ENCODE measurements at regions not wholly inside any gene's neighbourhood (a gene's known extent, or its start where the extent isn't known, plus 50 kb on each side); places are given as distances from the start of the nearest gene placed in this dataset.

GRCh38 chr16:24440306-24440705, 99.1 kb upstream of the RBBP6 start:
- POLR2A ChIA-PET: no interaction called here

GRCh38 chr16:24442631-24443030, 96.7 kb upstream of the RBBP6 start:
- H3K4me3 ChIP-seq (ENCODE audit: control extremely low read depth in 1 of 5, extremely low read depth in 1 of 5, insufficient read depth in 1 of 5, low read depth in 2 of 5, low read length in 4 of 5): no peak overlapping the region
- H3K27me3 Mint-ChIP-seq: peaks cover 27% of the 10 kb centered on the region
- no peaks in the 10 kb centered on the region for H3K36me3 ChIP-seq (replicated peaks in 1 of 2; ENCODE audit: control extremely low read depth in 1 of 2, control insufficient read depth in 1 of 2, extremely low read depth in 1 of 2, insufficient read depth in 2 of 2, low read length in 1 of 2)
- no peak overlapping the region for H3K9ac ChIP-seq (ENCODE audit: low read length)
- H3K79me2 ChIP-seq (ENCODE audit: control insufficient read depth, insufficient read depth, low read length): no peaks in the 10 kb centered on the region
- DNase-seq (no peak), ATAC-seq (ENCODE audit: low read depth) (no peak)
- H3K27me3 ChIP-seq (replicated peaks in 1 of 4; ENCODE audit: control extremely low read depth in 1 of 4, control insufficient read depth in 3 of 4, insufficient read depth in 4 of 4, low read length in 3 of 4): peaks cover 0 to 4% (median 1%) of the 10 kb centered on the region in 4 experiments
- intact Hi-C loops (cut with micrococcal nuclease): no loop called here
- H4K20me1 ChIP-seq (ENCODE audit: control insufficient read depth, insufficient read depth, low read length, poor library complexity, severe bottlenecking): no peaks in the 10 kb centered on the region
- POLR2A ChIA-PET: no interaction called here
- H2AFZ ChIP-seq (ENCODE audit: insufficient read depth, low read depth, low read length, poor library complexity, severe bottlenecking): no peak overlapping the region
- no peak for TF ChIP-seq EZH2 (IDR thresholded peaks at IDR 0.05; ENCODE audit: borderline replicate concordance, insufficient read depth, low read depth, low read length, poor library complexity, severe bottlenecking)
- TF ChIP-seq CTCF (IDR thresholded peaks at IDR 0.05): no peak
- H3K9me3 ChIP-seq (ENCODE audit: control extremely low read depth in 1 of 3, control insufficient read depth in 2 of 3, insufficient read depth in 1 of 3, low read length in 2 of 3): no peaks in the 10 kb centered on the region
- CTCF ChIA-PET: no interaction called here
- no peak overlapping the region for H3K27ac ChIP-seq (ENCODE audit: low read length in 2 of 2)
- WGBS (ENCODE audit: insufficient coverage): 90% methylated on average over 5 of the region's 5 CpGs
- H3K9me3 Mint-ChIP-seq (ENCODE audit: insufficient read depth): no peaks in the 10 kb centered on the region
- H3K4me3 Mint-ChIP-seq: no peak overlapping the region
- H3K4me2 ChIP-seq (replicated peaks; ENCODE audit: low read depth, low read length, poor library complexity, severe bottlenecking): no peak overlapping the region
- no peak overlapping the region for H3K27ac Mint-ChIP-seq
- H3K4me1 ChIP-seq (ENCODE audit: control insufficient read depth in 2 of 2, insufficient read depth in 2 of 2, low read length in 2 of 2): no peaks in the 10 kb centered on the region
- no peaks in the 10 kb centered on the region for H3K4me1 Mint-ChIP-seq

More at GRCh38 chr16:24440306-24440705, 99.1 kb upstream of the RBBP6 start:
- Histone ChIP-seq H3K27ac (ENCODE audit: low read length in 2 of 2) (no peak overlapping the region), H3K9ac (ENCODE audit: low read length) (no peak overlapping the region), H2AFZ (ENCODE audit: insufficient read depth, low read depth, low read length, poor library complexity, severe bottlenecking) (no peak overlapping the region), H3K4me3 (ENCODE audit: control extremely low read depth in 1 of 5, extremely low read depth in 1 of 5, insufficient read depth in 1 of 5, low read depth in 2 of 5, low read length in 4 of 5) (no peak overlapping the region), H3K36me3 (replicated peaks in 1 of 2; ENCODE audit: control extremely low read depth in 1 of 2, control insufficient read depth in 1 of 2, extremely low read depth in 1 of 2, insufficient read depth in 2 of 2, low read length in 1 of 2) (no peaks in the 10 kb centered on the region), H4K20me1 (ENCODE audit: control insufficient read depth, insufficient read depth, low read length, poor library complexity, severe bottlenecking) (no peaks in the 10 kb centered on the region), H3K9me3 (ENCODE audit: control extremely low read depth in 1 of 3, control insufficient read depth in 2 of 3, insufficient read depth in 1 of 3, low read length in 2 of 3) (no peaks in the 10 kb centered on the region), H3K79me2 (ENCODE audit: control insufficient read depth, insufficient read depth, low read length) (no peaks in the 10 kb centered on the region), H3K4me1 (ENCODE audit: control insufficient read depth in 2 of 2, insufficient read depth in 2 of 2, low read length in 2 of 2) (no peaks in the 10 kb centered on the region), H3K4me2 (replicated peaks; ENCODE audit: low read depth, low read length, poor library complexity, severe bottlenecking) (no peak overlapping the region), H3K27me3 (replicated peaks in 1 of 4; ENCODE audit: control extremely low read depth in 1 of 4, control insufficient read depth in 3 of 4, insufficient read depth in 4 of 4, low read length in 3 of 4) (peaks cover 0 to 4% (median 1%) of the 10 kb centered on the region in 4 experiments)
- Mint-ChIP-seq H3K27me3 (peaks cover 29% of the 10 kb centered on the region), H3K27ac (no peak overlapping the region), H3K9me3 (ENCODE audit: insufficient read depth) (no peaks in the 10 kb centered on the region), H3K4me1 (no peaks in the 10 kb centered on the region), H3K4me3 (no peak overlapping the region)
- TF ChIP-seq EZH2 (IDR thresholded peaks at IDR 0.05; ENCODE audit: borderline replicate concordance, insufficient read depth, low read depth, low read length, poor library complexity, severe bottlenecking) (no peak), CTCF (IDR thresholded peaks at IDR 0.05) (no peak)
- DNase-seq (no peak), ATAC-seq (ENCODE audit: low read depth) (no peak)
- CTCF ChIA-PET: no interaction called here
- intact Hi-C loops (cut with micrococcal nuclease): no loop called here
- 78% methylated on average over 4 of the region's 6 CpGs for WGBS (ENCODE audit: insufficient coverage)
